Liver (tissue), 3 donors: ENCODE measurements at regions not wholly inside any gene's neighbourhood (a gene's known extent, or its start where the extent isn't known, plus 50 kb on each side); places are given as distances from the start of the nearest gene placed in this dataset.

Source experiments
- EGR1 ChIP-seq, 2 donors: IDR thresholded peaks; 2 replicates each; pipeline ENCODE4 v1.6.1; 2016 to 2018; ENCODE audit warnings: antibody characterized with exemption in 2 of 2, low read depth in 2 of 2
- JUND ChIP-seq, 2 donors: IDR thresholded peaks; 2 replicates each; pipeline ENCODE4 v1.6.1; 2016; ENCODE audit warnings: antibody characterized with exemption in 2 of 2
- MAX ChIP-seq: IDR thresholded peaks from 2 replicates; pipeline ENCODE4 v1.6.1; 2016; ENCODE audit warnings: antibody characterized with exemption
- RAD21 ChIP-seq, 2 donors: IDR thresholded peaks; 2 replicates each; pipeline ENCODE4 v1.6.1; 2016; ENCODE audit warnings: antibody characterized with exemption in 2 of 2, mild to moderate bottlenecking in 2 of 2
- TF ChIP-seq, protein P1 (sequence below): fragments of 150-350 bp; IDR thresholded peaks from 2 replicates; pipeline ENCODE4 v1.5.1; 2017; ENCODE audit warnings: improper control_type of control experiment, low read depth, low read length; ENCODE audit not compliant: missing input control
- TF ChIP-seq, protein P2 (sequence below): IDR thresholded peaks from 2 replicates; pipeline ENCODE4 v1.6.1; 2016; ENCODE audit warnings: antibody characterized with exemption
- TF ChIP-seq, protein P3 (sequence below): IDR thresholded peaks from 2 replicates; pipeline ENCODE4 v1.6.1; 2016; ENCODE audit warnings: antibody characterized with exemption, mild to moderate bottlenecking
- donor health status: healthy.
- donor health status: healthy.

DNA sequence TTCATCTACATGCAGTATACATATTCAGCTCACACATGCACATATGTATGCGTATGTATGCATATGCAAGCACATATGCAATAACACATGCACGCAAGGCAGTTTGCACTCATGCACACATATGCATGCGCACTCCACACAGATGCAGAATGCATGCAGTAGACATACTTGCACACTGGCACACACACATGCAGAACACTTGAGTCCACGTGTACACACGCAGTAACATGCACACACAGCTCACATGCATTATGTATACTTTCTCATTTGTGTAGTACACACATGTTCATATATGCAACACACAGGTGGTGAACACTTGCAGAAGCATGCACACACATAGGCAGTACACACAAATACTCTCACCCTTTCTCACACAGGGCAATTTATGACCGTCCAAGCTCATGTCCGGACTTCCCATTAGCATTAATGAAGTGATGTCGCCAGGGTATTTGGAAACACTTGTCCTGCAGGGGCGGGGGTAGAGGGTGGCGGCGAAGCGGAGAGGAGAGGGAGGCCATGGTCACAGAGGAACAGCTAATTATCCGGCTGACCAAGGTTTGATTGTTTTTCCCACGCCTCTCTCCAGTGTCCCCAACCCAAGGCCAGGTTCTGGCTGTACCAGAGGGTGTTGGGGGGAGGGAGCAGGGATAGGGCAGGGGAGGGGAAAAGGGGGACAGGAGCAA is 91.3 kb downstream of the VEGFA start:
- TF ChIP-seq, protein P1, sequence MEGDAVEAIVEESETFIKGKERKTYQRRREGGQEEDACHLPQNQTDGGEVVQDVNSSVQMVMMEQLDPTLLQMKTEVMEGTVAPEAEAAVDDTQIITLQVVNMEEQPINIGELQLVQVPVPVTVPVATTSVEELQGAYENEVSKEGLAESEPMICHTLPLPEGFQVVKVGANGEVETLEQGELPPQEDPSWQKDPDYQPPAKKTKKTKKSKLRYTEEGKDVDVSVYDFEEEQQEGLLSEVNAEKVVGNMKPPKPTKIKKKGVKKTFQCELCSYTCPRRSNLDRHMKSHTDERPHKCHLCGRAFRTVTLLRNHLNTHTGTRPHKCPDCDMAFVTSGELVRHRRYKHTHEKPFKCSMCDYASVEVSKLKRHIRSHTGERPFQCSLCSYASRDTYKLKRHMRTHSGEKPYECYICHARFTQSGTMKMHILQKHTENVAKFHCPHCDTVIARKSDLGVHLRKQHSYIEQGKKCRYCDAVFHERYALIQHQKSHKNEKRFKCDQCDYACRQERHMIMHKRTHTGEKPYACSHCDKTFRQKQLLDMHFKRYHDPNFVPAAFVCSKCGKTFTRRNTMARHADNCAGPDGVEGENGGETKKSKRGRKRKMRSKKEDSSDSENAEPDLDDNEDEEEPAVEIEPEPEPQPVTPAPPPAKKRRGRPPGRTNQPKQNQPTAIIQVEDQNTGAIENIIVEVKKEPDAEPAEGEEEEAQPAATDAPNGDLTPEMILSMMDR, result no peak
- TF ChIP-seq, protein P2, sequence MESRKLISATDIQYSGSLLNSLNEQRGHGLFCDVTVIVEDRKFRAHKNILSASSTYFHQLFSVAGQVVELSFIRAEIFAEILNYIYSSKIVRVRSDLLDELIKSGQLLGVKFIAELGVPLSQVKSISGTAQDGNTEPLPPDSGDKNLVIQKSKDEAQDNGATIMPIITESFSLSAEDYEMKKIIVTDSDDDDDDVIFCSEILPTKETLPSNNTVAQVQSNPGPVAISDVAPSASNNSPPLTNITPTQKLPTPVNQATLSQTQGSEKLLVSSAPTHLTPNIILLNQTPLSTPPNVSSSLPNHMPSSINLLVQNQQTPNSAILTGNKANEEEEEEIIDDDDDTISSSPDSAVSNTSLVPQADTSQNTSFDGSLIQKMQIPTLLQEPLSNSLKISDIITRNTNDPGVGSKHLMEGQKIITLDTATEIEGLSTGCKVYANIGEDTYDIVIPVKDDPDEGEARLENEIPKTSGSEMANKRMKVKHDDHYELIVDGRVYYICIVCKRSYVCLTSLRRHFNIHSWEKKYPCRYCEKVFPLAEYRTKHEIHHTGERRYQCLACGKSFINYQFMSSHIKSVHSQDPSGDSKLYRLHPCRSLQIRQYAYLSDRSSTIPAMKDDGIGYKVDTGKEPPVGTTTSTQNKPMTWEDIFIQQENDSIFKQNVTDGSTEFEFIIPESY, result no peak
- no peak for TF ChIP-seq EGR1 (IDR thresholded peaks at IDR 0.05; ENCODE audit: low read depth in 2 of 2)
- no peak for TF ChIP-seq MAX
- TF ChIP-seq RAD21 (IDR thresholded peaks at IDR 0.05), result no peak
- no peak for TF ChIP-seq JUND (IDR thresholded peaks at IDR 0.05)
- TF ChIP-seq, protein P3, sequence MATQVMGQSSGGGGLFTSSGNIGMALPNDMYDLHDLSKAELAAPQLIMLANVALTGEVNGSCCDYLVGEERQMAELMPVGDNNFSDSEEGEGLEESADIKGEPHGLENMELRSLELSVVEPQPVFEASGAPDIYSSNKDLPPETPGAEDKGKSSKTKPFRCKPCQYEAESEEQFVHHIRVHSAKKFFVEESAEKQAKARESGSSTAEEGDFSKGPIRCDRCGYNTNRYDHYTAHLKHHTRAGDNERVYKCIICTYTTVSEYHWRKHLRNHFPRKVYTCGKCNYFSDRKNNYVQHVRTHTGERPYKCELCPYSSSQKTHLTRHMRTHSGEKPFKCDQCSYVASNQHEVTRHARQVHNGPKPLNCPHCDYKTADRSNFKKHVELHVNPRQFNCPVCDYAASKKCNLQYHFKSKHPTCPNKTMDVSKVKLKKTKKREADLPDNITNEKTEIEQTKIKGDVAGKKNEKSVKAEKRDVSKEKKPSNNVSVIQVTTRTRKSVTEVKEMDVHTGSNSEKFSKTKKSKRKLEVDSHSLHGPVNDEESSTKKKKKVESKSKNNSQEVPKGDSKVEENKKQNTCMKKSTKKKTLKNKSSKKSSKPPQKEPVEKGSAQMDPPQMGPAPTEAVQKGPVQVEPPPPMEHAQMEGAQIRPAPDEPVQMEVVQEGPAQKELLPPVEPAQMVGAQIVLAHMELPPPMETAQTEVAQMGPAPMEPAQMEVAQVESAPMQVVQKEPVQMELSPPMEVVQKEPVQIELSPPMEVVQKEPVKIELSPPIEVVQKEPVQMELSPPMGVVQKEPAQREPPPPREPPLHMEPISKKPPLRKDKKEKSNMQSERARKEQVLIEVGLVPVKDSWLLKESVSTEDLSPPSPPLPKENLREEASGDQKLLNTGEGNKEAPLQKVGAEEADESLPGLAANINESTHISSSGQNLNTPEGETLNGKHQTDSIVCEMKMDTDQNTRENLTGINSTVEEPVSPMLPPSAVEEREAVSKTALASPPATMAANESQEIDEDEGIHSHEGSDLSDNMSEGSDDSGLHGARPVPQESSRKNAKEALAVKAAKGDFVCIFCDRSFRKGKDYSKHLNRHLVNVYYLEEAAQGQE, result no peak
